IPS-20b (cell line): ENCODE measurements at regions not wholly inside any gene's neighbourhood (a gene's known extent, or its start where the extent isn't known, plus 50 kb on each side); places are given as distances from the start of the nearest gene placed in this dataset.
"Not testable (repeated sequence)": the region's sequence is repeated elsewhere in the genome, so short reads cannot be mapped to it uniquely, and the experiment has no call there.

Source experiments
- H3K27ac ChIP-seq: one replicate; pipeline ENCODE4 v1.5.1; 2013; ENCODE audit warnings: low read length
- H3K27me3 ChIP-seq: 2 replicates; pipeline ENCODE4 v1.6.1; 2013; ENCODE audit warnings: mild to moderate bottlenecking, low read length, inconsistent platforms; ENCODE audit not compliant: insufficient read depth
- H3K36me3 ChIP-seq: 2 replicates; pipeline ENCODE4 v1.6.1; 2013; ENCODE audit warnings: low read depth, mild to moderate bottlenecking, inconsistent platforms, low read length, moderate library complexity; ENCODE audit not compliant: insufficient read depth
- H3K4me1 ChIP-seq: 2 replicates; pipeline ENCODE4 v1.6.1; 2013; ENCODE audit warnings: mild to moderate bottlenecking, control low read depth, inconsistent platforms, low read length, moderate library complexity; ENCODE audit not compliant: insufficient read depth
- H3K4me3 ChIP-seq: 2 replicates; pipeline ENCODE4 v1.5.1; 2013; ENCODE audit warnings: mild to moderate bottlenecking, low read length, inconsistent platforms
- H3K9ac ChIP-seq: 2 replicates; pipeline ENCODE4 v1.6.1; 2013; ENCODE audit warnings: low read depth, mild to moderate bottlenecking, inconsistent platforms, low read length, moderate library complexity
- H3K9me3 ChIP-seq: 2 replicates; pipeline ENCODE4 v1.6.1; 2013; ENCODE audit warnings: mild to moderate bottlenecking, low read depth, low read length, inconsistent platforms; ENCODE audit not compliant: insufficient read depth

GRCh38 chr7:149554821-149555220, 57.2 kb upstream of the ZNF746 start:
- H3K9me3 ChIP-seq, H3K9ac ChIP-seq, H3K4me3 ChIP-seq, H3K27ac ChIP-seq, H3K4me1 ChIP-seq, H3K27me3 ChIP-seq: not testable (repeated sequence)
- H3K36me3 ChIP-seq, result peaks cover 51% of the 10 kb centered on the region

- H3K4me1 ChIP-seq, H3K27ac ChIP-seq, H3K4me3 ChIP-seq, H3K9me3 ChIP-seq, H3K27me3 ChIP-seq, H3K9ac ChIP-seq: not testable (repeated sequence)
- H3K36me3 ChIP-seq, result peaks cover 59% of the 10 kb centered on the region
Observed at GRCh38 chr7:149553991-149554390, 56.4 kb upstream of the ZNF746 start.

GRCh38 chr7:149552799-149553198, 55.2 kb upstream of the ZNF746 start:
- no peaks in the 10 kb centered on the region; the same call in 1 of the 2 replicates for H3K9me3 ChIP-seq
- H3K27me3 ChIP-seq, result no peaks in the 10 kb centered on the region
- no peaks in the 10 kb centered on the region for H3K4me1 ChIP-seq
- H3K36me3 ChIP-seq, result peaks cover 62% of the 10 kb centered on the region
- no peak overlapping the region for H3K27ac ChIP-seq
- H3K4me3 ChIP-seq, result no peak overlapping the region
- no peak overlapping the region for H3K9ac ChIP-seq
